Endothelial cell of umbilical vein (primary cell): ENCODE measurements at regions not wholly inside any gene's neighbourhood (a gene's known extent, or its start where the extent isn't known, plus 50 kb on each side); places are given as distances from the start of the nearest gene placed in this dataset.

ENCODE experiments used
- BruUV-seq: library from RNA; stranded (reverse); fragments of 400-500 nt; replicated peaks from 2 replicates; lab custom pipeline; 2021; lab: Mats Ljungman, UMichigan
- CTCF ChIA-PET: fragments of 300-600, 350-600 bp; sonication (Branson Sonifier 250); formaldehyde crosslinking; loops from one replicate; lab custom pipeline; 2021; ENCODE audit warnings: antibody characterized with exemption, inconsistent platforms; lab: Charles Lee
- POLR2A ChIA-PET: fragments of 300-600, 350-600 bp; sonication (Branson Sonifier 250); formaldehyde crosslinking; loops from one replicate; lab custom pipeline; 2021; ENCODE audit warnings: antibody characterized with exemption, inconsistent platforms; lab: Charles Lee
- DNase-seq: peaks from one replicate; pipeline ENCODE4 v3.0.0-alpha.2; 2011; ENCODE audit warnings: low read depth, low spot score
- FAIRE-seq: peaks from 2 replicates; lab custom pipeline; 2011; peaks lifted over from hg19 to GRCh38; lab: Jason Lieb, UNC
- H2AFZ ChIP-seq: 2 replicates; pipeline ENCODE4 v1.6.0; 2012; ENCODE audit warnings: low read depth, low read length, control low read depth, inconsistent platforms
- H3K27ac ChIP-seq: 2 replicates; pipeline ENCODE4 v1.5.1; 2011; ENCODE audit warnings: low read depth, mild to moderate bottlenecking, control low read depth, low read length, moderate library complexity; ENCODE audit not compliant: insufficient read depth
- H3K27me3 ChIP-seq, 2 experiments: 2 replicates each; pipeline versions ENCODE4 v1.6.0 to v1.6.1; 2011; ENCODE audit warnings: low read length in 2 of 2, mixed read lengths in 1 of 2; ENCODE audit not compliant: control insufficient read depth in 2 of 2, insufficient read depth in 2 of 2
- H3K36me3 ChIP-seq, 2 experiments: 2 replicates in 1 of 2; 3 replicates in 1 of 2; pipeline ENCODE4 v1.5.1; 2011; ENCODE audit warnings: low read length in 2 of 2, mild to moderate bottlenecking in 1 of 2, moderate library complexity in 1 of 2; ENCODE audit not compliant: control insufficient read depth in 2 of 2, insufficient read depth in 2 of 2; ENCODE audit errors: extremely low read depth in 1 of 2
- H3K4me1 ChIP-seq: 3 replicates; pipeline ENCODE4 v1.5.1; 2011; ENCODE audit warnings: mild to moderate bottlenecking, low read length; ENCODE audit not compliant: control insufficient read depth, insufficient read depth; ENCODE audit errors: extremely low read depth
- H3K4me2 ChIP-seq: 2 replicates; pipeline ENCODE4 v1.6.1; 2011; ENCODE audit warnings: low read length, control low read depth, mixed read lengths; ENCODE audit not compliant: insufficient read depth
- H3K4me3 ChIP-seq, 3 experiments: fragments of 200-600 bp in 1 of 3; sonication (generic), shearing (Covaris generic) in 1 of 3; replicated peaks in 1 of 3; 2 replicates each; pipeline ENCODE4 v1.5.1; 2011 to 2016; ENCODE audit warnings: control low read depth in 3 of 3, low read length in 3 of 3, mild to moderate bottlenecking in 2 of 3, inconsistent platforms in 1 of 3, low read depth in 1 of 3, moderate library complexity in 1 of 3; ENCODE audit not compliant: insufficient read depth in 1 of 3
- H3K79me2 ChIP-seq: 2 replicates; pipeline ENCODE4 v1.6.0; 2012; ENCODE audit warnings: low read length, inconsistent platforms; ENCODE audit not compliant: control insufficient read depth, insufficient read depth
- H3K9ac ChIP-seq: replicated peaks from 2 replicates; pipeline ENCODE3; 2011; ENCODE audit warnings: low read length, control low read depth; ENCODE audit not compliant: insufficient read depth; ENCODE audit errors: extremely low read depth
- H3K9me1 ChIP-seq: replicated peaks from 3 replicates; pipeline ENCODE4 v1.6.0; 2011; ENCODE audit warnings: mild to moderate bottlenecking, low read length; ENCODE audit not compliant: control insufficient read depth, insufficient read depth; ENCODE audit errors: extremely low read depth
- H3K9me3 ChIP-seq: replicated peaks from 2 replicates; pipeline ENCODE4 v1.5.1; 2012; ENCODE audit warnings: low read length, inconsistent platforms; ENCODE audit not compliant: control insufficient read depth, insufficient read depth
- H4K20me1 ChIP-seq: replicated peaks from 2 replicates; pipeline ENCODE3; 2011; ENCODE audit warnings: mild to moderate bottlenecking, low read length; ENCODE audit not compliant: control insufficient read depth, insufficient read depth; ENCODE audit errors: extremely low read depth
- EZH2 ChIP-seq: IDR thresholded peaks from 2 replicates; pipeline ENCODE4 v1.6.1; 2012; ENCODE audit warnings: borderline replicate concordance, low read depth, mild to moderate bottlenecking, moderate library complexity, low read length, inconsistent platforms; ENCODE audit not compliant: severe bottlenecking
- GATA2 ChIP-seq: IDR thresholded peaks from 2 replicates; pipeline ENCODE4 v1.7.0; 2011; ENCODE audit warnings: low read depth, mild to moderate bottlenecking, moderate library complexity, mixed read lengths, low read length; ENCODE audit not compliant: insufficient read length, insufficient read depth
- JUN ChIP-seq: IDR thresholded peaks from 2 replicates; pipeline ENCODE4 v1.6.1; 2011; ENCODE audit warnings: borderline replicate concordance, low read depth; ENCODE audit not compliant: insufficient read length, insufficient read depth
- MYC ChIP-seq: IDR thresholded peaks from one replicate; pipeline ENCODE4 v1.6.1; 2011; ENCODE audit warnings: mild to moderate bottlenecking, low read depth, low read length
- POLR2A ChIP-seq: IDR thresholded peaks from 2 replicates; pipeline ENCODE4 v1.6.1; 2012; ENCODE audit warnings: low read depth, mild to moderate bottlenecking, control low read depth, low read length
- POLR2AphosphoS5 ChIP-seq: IDR thresholded peaks from 2 replicates; pipeline ENCODE4 v1.6.1; 2012; ENCODE audit warnings: low read depth, mild to moderate bottlenecking, control low read depth, low read length, moderate library complexity; ENCODE audit not compliant: insufficient read depth
- dilution Hi-C: fragments of 300-500 bp; cut with MboI; formaldehyde crosslinking; loops from one replicate; pipeline ENCODE4 v1.15.0; 2019; ENCODE audit warnings: low sequenced_read_pairs; ENCODE audit not compliant: extremely low pct_ligation_motif_present
- intact Hi-C: fragments of 100-400 bp; cut with micrococcal nuclease; formaldehyde crosslinking; loops from one replicate; pipeline ENCODE4 v1.10.0; 2022
- TF ChIP-seq, protein P1 (sequence below), 2 donors: IDR thresholded peaks; 1 replicate in 1 of 2; 2 replicates in 1 of 2; pipeline ENCODE4 v1.5.1; 2011; ENCODE audit warnings: low read length in 2 of 2, mild to moderate bottlenecking in 2 of 2, moderate library complexity in 2 of 2, control low read depth in 1 of 2, inconsistent platforms in 1 of 2, low read depth in 1 of 2; ENCODE audit not compliant: insufficient read depth in 1 of 2; ENCODE audit errors: extremely low read depth in 1 of 2
- TF ChIP-seq, protein P2 (sequence below): IDR thresholded peaks from 2 replicates; pipeline ENCODE4 v1.6.1; 2011; ENCODE audit not compliant: insufficient read depth, insufficient read length

DNA sequence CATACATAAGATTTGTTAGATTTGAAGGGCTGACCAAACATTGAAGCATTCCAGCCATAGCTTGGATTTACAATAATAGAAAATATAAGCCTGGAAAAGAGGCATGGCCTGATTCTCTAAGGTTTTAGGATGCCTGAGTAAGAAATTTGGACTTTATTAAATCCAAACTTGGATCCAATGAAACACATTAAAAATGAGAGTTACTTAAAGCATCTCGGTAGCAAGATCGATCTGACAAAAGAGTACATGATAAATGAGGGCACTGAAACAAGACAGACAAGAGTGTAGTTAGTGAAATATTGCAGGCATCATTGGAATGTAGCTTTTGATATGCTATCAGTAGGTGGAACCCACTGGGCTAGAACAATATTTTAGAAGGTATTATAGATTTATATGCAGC lies 855.7 kb upstream of the DPPA4 start:
- Histone ChIP-seq H3K79me2 (no peaks in the 10 kb centered on the region), H3K4me3 (no peak overlapping the region), H3K9me1 (no peaks in the 10 kb centered on the region), H4K20me1 (no peaks in the 10 kb centered on the region), H3K4me1 (no peaks in the 10 kb centered on the region), H3K9ac (no peak overlapping the region), H3K27ac (no peak overlapping the region), H3K9me3 (no peaks in the 10 kb centered on the region), H3K36me3 (no peaks in the 10 kb centered on the region), H2AFZ (no peak overlapping the region), H3K4me2 (no peak overlapping the region), H3K27me3 (no peaks in the 10 kb centered on the region)
- CTCF ChIA-PET: no interaction called here
- intact Hi-C loops: no loop called here
- POLR2A ChIA-PET: no interaction called here
- no peak for DNase-seq
- no peak for FAIRE-seq
- BruUV-seq: no TSS peak
- dilution Hi-C loops: no loop called here
- TF ChIP-seq EZH2: no peak
- TF ChIP-seq POLR2AphosphoS5: no peak
- TF ChIP-seq, protein P1, sequence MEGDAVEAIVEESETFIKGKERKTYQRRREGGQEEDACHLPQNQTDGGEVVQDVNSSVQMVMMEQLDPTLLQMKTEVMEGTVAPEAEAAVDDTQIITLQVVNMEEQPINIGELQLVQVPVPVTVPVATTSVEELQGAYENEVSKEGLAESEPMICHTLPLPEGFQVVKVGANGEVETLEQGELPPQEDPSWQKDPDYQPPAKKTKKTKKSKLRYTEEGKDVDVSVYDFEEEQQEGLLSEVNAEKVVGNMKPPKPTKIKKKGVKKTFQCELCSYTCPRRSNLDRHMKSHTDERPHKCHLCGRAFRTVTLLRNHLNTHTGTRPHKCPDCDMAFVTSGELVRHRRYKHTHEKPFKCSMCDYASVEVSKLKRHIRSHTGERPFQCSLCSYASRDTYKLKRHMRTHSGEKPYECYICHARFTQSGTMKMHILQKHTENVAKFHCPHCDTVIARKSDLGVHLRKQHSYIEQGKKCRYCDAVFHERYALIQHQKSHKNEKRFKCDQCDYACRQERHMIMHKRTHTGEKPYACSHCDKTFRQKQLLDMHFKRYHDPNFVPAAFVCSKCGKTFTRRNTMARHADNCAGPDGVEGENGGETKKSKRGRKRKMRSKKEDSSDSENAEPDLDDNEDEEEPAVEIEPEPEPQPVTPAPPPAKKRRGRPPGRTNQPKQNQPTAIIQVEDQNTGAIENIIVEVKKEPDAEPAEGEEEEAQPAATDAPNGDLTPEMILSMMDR (IDR thresholded peaks at IDR 0.05; ENCODE audit: extremely low read depth in 1 of 2, insufficient read depth in 1 of 2, low read depth in 1 of 2, low read length in 2 of 2): no peak
- TF ChIP-seq GATA2: no peak
- TF ChIP-seq JUN: no peak
- TF ChIP-seq MYC: no peak
- TF ChIP-seq, protein P2, sequence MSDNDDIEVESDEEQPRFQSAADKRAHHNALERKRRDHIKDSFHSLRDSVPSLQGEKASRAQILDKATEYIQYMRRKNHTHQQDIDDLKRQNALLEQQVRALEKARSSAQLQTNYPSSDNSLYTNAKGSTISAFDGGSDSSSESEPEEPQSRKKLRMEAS: no peak
- TF ChIP-seq POLR2A: no peak
